ENCODE measurements at regions not wholly inside any gene's neighbourhood (a gene's known extent, or its start where the extent isn't known, plus 50 kb on each side); places are given as distances from the start of the nearest gene placed in this dataset.
"Not testable (repeated sequence)": the region's sequence is repeated elsewhere in the genome, so short reads cannot be mapped to it uniquely, and the experiment has no call there.

DNA sequence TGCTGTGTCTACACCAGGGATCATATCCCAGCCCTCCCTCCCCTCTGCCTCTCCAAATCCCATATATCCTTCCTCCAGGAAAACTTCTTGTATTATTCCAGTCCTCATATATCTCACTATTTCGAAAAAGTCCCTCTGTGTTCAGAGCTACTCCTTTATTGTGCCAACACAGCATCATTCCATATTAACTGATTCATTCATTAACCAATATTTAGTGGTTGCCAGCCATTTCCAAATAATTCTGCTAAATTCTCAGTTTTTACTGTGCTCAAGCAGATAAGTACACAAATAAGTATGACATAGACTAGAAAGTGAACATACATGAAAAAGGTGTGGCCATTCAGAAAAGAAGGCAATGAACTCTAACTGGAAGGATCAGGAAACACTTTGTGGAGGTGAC is 241.6 kb upstream of the DUSP10 start:
- TF ChIP-seq, protein P1, sequence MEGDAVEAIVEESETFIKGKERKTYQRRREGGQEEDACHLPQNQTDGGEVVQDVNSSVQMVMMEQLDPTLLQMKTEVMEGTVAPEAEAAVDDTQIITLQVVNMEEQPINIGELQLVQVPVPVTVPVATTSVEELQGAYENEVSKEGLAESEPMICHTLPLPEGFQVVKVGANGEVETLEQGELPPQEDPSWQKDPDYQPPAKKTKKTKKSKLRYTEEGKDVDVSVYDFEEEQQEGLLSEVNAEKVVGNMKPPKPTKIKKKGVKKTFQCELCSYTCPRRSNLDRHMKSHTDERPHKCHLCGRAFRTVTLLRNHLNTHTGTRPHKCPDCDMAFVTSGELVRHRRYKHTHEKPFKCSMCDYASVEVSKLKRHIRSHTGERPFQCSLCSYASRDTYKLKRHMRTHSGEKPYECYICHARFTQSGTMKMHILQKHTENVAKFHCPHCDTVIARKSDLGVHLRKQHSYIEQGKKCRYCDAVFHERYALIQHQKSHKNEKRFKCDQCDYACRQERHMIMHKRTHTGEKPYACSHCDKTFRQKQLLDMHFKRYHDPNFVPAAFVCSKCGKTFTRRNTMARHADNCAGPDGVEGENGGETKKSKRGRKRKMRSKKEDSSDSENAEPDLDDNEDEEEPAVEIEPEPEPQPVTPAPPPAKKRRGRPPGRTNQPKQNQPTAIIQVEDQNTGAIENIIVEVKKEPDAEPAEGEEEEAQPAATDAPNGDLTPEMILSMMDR (IDR thresholded peaks at IDR 0.05; ENCODE audit: insufficient read depth, low read depth, low read length, missing control alignments) = no peak
- DNase-seq (ENCODE audit: low read depth) = no peak
- H3K4me3 ChIP-seq (ENCODE audit: low read length) = no peak overlapping the region

DNA sequence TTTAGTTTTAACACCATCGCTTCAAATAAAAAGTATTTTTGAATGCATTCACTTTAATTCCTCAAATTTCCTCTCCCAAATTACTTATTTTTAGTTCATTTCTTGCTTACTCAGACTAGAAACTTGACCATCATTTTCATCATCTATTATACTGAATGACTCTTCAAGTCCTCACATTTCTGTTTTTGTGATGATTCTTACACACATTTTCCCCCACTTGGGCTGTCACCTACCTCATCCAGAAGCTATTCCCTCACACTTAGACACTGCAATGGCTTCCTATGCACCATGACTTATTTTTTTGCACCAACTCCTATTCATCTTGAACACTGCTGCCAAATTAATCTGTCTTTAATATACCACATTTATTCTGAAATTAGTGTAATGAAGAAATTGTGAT is 239.6 kb upstream of the DUSP10 start:
- TF ChIP-seq, protein P1 (IDR thresholded peaks at IDR 0.05; ENCODE audit: insufficient read depth, low read depth, low read length, missing control alignments) = no peak
- DNase-seq (ENCODE audit: low read depth) = no peak
- H3K4me3 ChIP-seq (ENCODE audit: low read length) = no peak overlapping the region

DNA sequence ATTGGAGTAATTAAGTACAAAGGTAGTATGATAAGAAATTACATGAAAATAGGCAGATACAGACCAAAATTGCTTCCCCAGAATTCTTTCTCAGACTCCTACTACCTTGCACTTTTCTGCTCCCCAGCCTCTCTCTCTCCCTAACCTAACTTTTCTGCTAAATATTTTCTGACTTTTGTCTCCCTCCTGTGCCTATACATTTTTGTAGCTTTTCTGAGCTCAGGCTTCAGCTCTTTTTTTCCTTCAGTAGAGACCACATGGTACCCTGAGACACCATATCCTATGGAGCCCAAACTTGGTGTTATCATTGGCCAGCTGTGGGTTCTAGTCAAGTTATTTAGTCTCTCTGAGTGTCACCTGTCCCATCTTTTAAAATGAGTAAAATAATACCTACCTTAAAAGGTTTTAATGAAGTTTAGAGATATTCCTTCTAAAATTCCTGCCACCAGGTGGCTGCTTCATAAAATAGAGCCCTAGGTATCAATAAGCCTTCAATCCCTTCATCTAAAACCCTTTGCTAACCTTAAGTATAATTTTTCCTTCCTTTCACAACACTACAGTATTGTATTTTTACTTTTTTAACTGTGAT is 237.6 kb upstream of the DUSP10 start:
- H3K4me3 ChIP-seq (ENCODE audit: low read length) = no peak overlapping the region
- TF ChIP-seq, protein P1 (IDR thresholded peaks at IDR 0.05; ENCODE audit: insufficient read depth, low read depth, low read length, missing control alignments) = peak; percentile 42
- DNase-seq (ENCODE audit: low read depth) = peak; percentile 28

DNA sequence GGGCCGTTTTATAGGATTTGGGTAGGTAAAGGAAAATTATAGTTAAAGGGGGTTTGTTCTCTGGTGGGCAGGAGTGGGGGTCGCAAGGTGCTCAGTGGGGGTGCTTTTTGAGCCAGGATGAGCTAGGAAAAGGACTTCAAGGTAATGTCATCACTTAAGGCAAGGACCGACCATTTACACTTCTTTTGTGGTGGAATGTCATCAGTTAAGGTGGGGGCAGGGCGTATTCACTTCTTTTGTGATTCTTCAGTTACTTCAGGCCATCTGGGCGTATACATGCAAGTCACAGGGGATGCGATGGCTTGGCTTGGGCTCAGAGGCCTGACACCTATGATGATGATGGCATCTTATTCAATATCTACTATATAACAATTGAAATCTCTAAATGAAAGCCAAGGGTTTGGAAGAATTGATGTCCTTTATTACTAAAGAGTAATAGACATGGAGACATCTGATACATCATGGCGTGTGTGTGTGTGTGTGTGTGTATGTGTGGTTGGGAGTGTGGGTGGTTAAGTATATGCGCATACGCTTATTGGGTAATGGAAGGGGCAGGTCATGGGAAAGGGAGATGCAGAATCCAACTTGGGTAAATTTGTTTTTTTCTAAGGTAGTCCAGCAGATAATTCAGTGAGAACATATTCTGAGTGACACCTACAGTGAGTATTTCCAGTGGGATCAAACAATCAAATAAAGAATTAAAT is 236.9 kb upstream of the DUSP10 start:
- not testable (repeated sequence) for DNase-seq (ENCODE audit: low read depth); H3K4me3 ChIP-seq (ENCODE audit: low read length)

DNA sequence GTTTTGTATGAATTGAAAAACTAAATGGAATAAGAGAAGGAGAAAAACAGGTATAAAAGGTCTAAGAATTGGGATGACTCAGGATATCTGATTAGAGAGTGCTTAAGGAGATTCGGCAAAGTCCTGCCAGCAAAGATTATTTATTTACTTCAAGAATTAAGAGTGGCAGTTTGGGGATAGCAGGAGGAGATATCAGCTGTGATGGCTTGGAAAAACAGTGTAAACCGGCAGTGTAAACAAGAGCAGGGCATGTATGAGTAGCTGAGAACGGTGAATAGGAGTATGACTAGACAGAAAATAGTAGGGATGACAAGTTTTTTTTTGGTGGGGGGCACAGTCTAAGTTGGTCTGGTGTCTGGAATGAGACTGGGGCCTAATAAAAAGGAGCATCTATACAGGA is 231.9 kb upstream of the DUSP10 start:
- DNase-seq (ENCODE audit: low read depth); H3K4me3 ChIP-seq (ENCODE audit: low read length): not testable (repeated sequence)

DNA sequence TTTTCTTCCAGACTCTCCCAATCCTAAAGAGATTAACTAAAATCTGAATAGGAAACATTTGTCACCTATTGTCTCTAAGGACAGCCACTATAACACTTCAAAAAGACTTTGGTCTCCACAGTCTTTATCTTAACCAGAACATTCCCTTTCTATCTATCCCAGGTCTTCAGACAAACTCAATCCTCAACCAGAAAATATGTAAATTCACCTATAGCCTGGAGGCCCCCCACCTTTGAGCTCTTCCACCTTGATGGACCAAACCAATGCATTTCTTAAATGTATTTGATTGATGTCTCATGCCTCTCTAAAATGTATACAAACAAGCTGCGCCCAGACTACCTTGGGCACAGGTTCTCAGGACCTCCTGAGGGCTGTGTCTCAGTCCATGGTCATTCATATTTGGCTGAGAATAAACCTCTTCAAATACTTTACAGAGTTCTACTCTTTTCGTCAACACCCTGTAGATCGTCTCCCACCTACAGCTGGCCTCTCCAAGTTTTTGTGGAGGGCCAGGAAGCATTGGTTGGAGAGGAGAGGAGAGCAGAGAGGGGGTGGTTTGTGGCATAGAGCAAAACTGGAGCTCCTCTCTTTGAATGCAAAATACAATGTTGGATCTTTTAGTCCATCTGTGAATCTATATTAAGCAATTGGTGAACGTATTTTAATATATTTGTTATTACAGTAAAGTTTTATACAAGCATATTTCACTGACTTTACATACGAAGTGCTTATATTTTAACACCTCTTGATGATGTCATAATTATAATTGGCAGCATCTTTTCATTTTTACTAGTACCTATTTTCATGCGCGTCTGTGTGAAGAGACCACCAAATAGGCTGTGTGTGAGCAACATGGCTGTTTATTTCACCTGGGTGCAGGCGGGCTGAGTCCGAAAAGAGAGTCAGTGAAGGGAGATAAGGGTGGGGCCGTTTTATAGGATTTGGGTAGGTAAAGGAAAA is 230.7 kb upstream of the DUSP10 start:
- DNase-seq (ENCODE audit: low read depth) = no peak
- no peak overlapping the region for H3K4me3 ChIP-seq (ENCODE audit: low read length)
- TF ChIP-seq, protein P1 (IDR thresholded peaks at IDR 0.05; ENCODE audit: insufficient read depth, low read depth, low read length, missing control alignments) = no peak

DNA sequence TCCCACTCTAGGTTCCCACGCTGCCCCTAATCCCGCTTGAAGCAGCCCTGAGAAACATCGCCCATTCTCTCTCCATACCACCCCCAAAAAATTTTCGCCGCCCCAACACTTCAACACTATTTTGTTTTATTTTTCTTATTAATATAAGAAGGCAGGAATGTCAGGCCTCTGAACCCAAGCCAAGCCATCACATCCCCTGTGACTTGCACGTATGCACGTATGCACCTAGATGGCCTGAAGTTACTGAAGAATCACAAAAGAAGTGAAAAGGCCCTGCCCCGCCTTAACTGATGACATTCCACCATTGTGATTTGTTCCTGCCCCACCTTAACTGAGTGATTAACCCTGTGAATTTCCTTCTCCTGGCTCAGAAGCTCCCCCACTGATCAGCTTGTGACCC is 229.1 kb upstream of the DUSP10 start:
- not testable (repeated sequence) for DNase-seq (ENCODE audit: low read depth)

DNA sequence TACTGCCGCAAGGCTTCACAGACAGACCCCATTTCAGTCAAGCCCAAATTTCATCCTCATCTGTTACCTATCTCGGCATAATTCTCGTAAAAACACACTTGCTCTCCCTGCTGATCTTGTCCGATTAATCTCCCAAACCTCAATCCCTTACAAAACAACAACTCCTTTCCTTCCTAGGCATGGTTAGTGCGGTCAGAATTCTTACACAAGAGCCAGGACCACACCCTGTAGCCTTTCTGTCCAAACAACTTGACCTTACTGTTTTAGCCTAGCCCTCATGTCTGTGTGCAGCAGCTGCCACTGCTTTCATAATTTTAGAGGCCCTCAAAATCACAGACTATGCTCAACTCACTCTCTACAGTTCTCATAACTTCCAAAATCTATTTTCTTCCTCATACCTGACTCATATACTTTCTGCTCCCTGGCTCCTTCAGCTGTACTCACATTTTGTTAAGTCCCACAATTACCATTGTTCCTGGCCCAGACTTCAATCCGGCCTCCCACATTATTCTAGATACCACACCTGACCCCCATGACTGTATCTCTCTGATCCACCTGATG is 227.5 kb upstream of the DUSP10 start:
- not testable (repeated sequence) for DNase-seq (ENCODE audit: low read depth); H3K4me3 ChIP-seq (ENCODE audit: low read length)

More for the DNA sequence above, 229.1 kb upstream of the DUSP10 start:
- not testable (repeated sequence) for H3K4me3 ChIP-seq (ENCODE audit: low read length)

DNA sequence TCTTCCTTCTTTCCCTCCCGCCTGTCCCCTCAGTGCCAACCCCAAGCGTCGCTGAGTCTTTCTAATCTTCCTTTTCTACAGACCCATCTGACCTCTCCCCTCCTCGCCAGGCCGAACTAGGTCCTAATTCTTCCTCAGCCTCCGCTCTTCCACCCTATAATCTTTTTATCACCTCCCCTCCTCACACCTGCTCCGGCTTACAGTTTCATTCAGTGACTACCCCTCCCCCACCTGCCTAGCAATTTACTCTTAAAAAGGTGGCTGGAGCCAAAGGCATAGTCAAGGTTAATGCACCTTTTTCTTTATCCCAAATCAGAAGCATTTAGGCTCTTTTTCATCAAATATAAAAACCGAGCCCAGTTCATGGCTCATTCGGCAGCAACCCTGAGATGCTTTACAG is 225.6 kb upstream of the DUSP10 start:
- not testable (repeated sequence) for DNase-seq (ENCODE audit: low read depth); H3K4me3 ChIP-seq (ENCODE audit: low read length)

DNA sequence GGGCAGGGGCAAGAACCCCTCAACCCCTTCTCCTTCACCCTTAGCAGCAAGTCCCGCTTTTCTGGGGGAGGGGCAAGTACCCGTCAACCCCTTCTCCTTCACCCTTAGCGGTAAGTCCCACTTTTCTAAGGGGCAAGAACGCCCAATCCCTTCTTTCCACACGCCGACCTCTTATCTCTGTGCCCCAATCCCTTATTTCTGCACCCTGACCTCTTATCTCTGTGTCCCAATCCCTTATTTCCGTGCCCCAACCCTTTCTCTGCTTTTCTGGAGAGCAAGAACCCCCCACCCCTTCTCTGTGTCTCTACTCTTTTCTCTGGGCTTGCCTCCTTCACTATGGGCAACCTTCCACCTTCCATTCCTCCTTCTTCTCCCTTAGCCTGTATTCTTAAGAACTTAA is 225.0 kb upstream of the DUSP10 start:
- not testable (repeated sequence) for DNase-seq (ENCODE audit: low read depth); H3K4me3 ChIP-seq (ENCODE audit: low read length)

DNA sequence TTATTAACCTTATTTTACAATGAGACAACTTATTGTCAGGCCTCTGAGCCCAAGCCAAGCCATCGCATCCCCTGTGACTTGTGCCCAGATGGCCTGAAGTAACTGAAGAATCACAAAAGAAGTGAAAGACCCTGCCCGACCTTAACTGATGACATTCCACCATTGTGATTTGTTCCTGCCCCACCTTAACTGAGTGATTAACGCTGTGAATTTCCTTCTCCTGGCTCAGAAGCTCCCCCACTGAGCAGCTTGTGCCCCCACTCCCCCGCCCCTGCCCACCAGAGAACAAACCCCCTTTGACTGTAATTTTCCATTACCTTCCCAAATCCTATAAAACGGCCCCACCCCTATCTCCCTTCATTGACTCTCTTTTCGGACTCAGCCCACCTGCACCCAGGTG is 224.0 kb upstream of the DUSP10 start:
- not testable (repeated sequence) for H3K4me3 ChIP-seq (ENCODE audit: low read length); DNase-seq (ENCODE audit: low read depth)

All from epithelial cell of esophagus (primary cell).